ENCODE measurements at regions not wholly inside any gene's neighbourhood (a gene's known extent, or its start where the extent isn't known, plus 50 kb on each side); places are given as distances from the start of the nearest gene placed in this dataset.
"Not testable (repeated sequence)": the region's sequence is repeated elsewhere in the genome, so short reads cannot be mapped to it uniquely, and the experiment has no call there.

DNA sequence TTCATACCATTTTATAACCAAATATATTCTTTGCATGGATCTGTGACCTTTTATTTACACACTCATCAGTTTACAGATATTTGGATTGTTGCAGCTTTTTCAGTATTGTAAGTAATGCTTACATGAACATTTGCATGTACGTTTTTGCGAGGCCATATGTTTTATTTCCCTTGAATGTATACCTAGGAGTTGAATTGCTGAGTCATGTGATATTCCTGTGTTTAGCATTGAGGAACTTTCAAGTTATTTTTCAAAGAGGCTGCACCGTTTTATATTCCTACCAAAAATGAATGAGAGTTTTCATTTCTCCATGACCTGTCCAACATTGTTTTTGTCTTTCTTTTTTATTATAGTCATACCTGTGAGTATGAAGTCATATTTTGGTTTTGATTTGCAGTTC, 392.1 kb downstream of the CNTNAP4 start:
- H3K36me3 Mint-ChIP-seq (ENCODE audit: insufficient read depth in 2 of 2): no peaks in the 10 kb centered on the region
- no peaks in the 10 kb centered on the region for H3K27me3 Mint-ChIP-seq (ENCODE audit: low read depth)
- H3K27ac Mint-ChIP-seq: no peak overlapping the region
- ATAC-seq (replicated peaks in 1 of 2) (no peak), DNase-seq (no peak)
- no peak overlapping the region for H3K4me3 Mint-ChIP-seq
- H3K9me3 Mint-ChIP-seq: no peaks in the 10 kb centered on the region
- no peaks in the 10 kb centered on the region for H3K4me1 Mint-ChIP-seq (ENCODE audit: low read depth)

DNA sequence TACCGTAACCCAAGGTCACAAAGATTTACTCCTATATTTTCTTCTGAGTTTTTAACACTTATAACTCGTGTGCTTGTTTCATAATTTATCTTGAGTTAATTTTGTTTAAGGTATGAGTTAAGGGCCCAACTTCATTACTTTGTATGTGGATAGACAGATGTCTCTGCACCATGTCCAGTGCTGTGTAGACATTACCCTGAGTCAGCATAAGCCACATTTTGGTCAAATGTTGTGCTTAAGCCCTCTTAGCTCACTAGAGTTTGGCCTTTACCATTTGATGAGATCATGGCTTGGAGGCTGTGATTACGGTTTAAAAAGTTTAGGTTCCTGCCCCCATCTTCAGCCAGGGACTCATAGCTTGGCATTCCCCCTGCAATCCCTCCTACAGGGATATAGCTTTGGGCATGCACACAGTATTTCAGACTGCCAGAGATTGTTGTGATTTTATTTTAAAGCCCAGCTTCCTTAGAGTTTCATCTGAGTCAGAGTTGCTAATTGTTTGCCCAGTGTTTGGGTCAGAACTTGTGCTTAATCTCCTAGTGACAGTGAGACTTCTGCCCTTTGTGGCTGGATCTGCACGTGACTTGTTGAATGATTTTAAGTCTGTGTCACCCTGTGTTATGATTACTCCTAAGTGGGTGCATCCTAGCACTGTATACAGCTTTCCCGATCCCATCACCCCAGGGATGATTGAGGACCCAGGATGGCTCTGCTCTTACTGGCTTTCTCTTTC, 393.1 kb downstream of the CNTNAP4 start:
- H3K27me3 Mint-ChIP-seq (ENCODE audit: low read depth): no peaks in the 10 kb centered on the region
- H3K36me3 Mint-ChIP-seq (ENCODE audit: insufficient read depth in 2 of 2): no peaks in the 10 kb centered on the region
- DNase-seq (no peak), ATAC-seq (replicated peaks in 1 of 2) (no peak)
- H3K4me1 Mint-ChIP-seq (ENCODE audit: low read depth): no peaks in the 10 kb centered on the region
- no peak overlapping the region for H3K4me3 Mint-ChIP-seq
- H3K9me3 Mint-ChIP-seq: no peaks in the 10 kb centered on the region
- no peak overlapping the region for H3K27ac Mint-ChIP-seq

DNA sequence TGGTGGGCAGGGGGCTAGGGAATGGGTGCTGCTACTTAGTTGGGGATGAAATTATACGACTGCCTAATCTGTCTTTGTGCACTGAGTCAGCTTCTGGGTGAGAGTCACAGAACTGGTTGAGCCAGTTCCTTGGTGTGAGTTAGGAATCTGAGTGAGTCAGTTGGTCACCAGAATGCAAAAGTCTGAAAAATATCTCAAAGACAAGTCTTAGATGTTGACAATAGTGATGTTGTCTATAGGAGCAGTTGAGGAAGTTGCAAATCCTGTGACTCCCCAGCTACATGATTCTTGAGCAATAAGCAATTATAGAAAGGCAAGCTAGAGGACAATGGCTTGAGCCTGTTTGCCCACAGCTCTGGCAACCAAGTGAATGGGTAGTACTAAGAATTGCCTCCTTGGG, 399.2 kb downstream of the CNTNAP4 start:
- no peaks in the 10 kb centered on the region for H3K9me3 Mint-ChIP-seq

DNA sequence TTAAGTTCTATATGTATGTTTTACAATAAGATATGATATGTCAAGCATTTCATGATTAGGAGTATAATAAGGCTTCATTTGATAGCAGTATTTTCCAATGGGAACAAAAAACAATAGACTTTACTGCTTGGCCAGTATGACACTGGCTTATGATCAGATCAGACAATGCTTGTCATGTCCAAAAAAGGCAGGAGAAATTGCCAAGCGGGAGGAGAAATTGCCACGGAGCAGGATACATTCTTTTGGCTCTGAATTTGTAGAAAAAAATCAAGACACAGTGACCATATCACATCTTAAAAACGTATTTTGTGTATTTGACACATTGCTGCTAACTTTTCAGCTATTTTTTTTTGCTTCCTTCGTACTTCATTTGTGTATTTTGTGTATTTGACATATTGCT, 404.1 kb downstream of the CNTNAP4 start:
- DNase-seq: no peak
- no peak overlapping the region for H3K27ac Mint-ChIP-seq
- H3K9me3 Mint-ChIP-seq: peaks cover 2 to 3% of the 10 kb centered on the region in 2 donors
- H3K4me1 Mint-ChIP-seq (ENCODE audit: low read depth): no peaks in the 10 kb centered on the region
- no peaks in the 10 kb centered on the region for H3K27me3 Mint-ChIP-seq (ENCODE audit: low read depth)
- no peak for ATAC-seq (replicated peaks in 1 of 2)
- no peak overlapping the region for H3K4me3 Mint-ChIP-seq
- H3K36me3 Mint-ChIP-seq (ENCODE audit: insufficient read depth in 2 of 2): no peaks in the 10 kb centered on the region

More for the DNA sequence above, 399.2 kb downstream of the CNTNAP4 start:
- Mint-ChIP-seq H3K27me3 (ENCODE audit: low read depth) (no peaks in the 10 kb centered on the region), H3K36me3 (ENCODE audit: insufficient read depth in 2 of 2) (no peaks in the 10 kb centered on the region), H3K4me1 (ENCODE audit: low read depth) (no peaks in the 10 kb centered on the region), H3K27ac (no peak overlapping the region), H3K4me3 (no peak overlapping the region)
- ATAC-seq (replicated peaks in 1 of 2) (no peak), DNase-seq (no peak)

DNA sequence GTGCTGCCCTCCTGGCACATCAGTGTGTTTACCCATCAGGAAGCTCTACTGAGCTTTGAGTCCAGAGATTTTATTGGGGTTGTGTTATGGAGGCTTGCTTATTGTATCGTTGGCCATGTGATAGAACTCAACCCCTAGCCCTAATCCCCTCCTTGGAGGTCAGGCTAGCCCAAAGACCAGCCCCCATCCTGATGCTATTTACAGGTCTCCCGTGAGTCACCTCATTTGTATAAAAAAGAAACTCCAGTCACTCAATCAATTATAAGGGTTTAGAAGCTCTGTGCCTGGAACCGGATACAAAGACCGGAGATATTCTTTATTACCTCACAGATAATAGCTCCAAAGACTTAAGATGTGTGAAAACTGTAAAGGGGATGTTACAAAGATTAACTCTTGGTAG, 405.9 kb downstream of the CNTNAP4 start:
- Mint-ChIP-seq H3K4me3 (no peak overlapping the region), H3K27ac (no peak overlapping the region), H3K27me3 (ENCODE audit: low read depth) (no peaks in the 10 kb centered on the region), H3K4me1 (ENCODE audit: low read depth) (no peaks in the 10 kb centered on the region), H3K36me3 (ENCODE audit: insufficient read depth in 2 of 2) (no peaks in the 10 kb centered on the region), H3K9me3 (peaks cover 2 to 3% of the 10 kb centered on the region in 2 donors)
- ATAC-seq (replicated peaks in 1 of 2): no peak
- no peak for DNase-seq

DNA sequence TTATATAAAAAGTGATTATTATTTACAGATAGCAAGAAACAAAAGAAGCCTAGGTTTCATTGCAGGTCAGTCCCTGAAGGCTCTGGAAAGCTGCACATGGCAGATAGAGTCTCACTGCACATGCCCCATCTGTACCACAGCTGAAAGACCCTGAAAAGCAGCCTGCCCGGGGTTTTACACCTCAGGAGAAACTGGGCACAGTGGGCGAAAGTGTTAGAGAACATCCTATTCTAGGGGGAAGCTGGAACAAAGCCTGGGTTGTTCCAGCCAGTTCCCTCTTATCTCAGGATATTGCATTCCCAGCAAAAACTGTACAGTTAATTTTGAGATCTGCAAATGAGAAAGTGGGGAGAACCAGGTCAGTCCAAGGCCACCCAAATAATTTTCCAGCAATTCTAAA, 419.7 kb downstream of the CNTNAP4 start:
- no peak overlapping the region for H3K27ac Mint-ChIP-seq
- DNase-seq (no peak), ATAC-seq (replicated peaks in 1 of 2) (no peak)
- H3K4me1 Mint-ChIP-seq (ENCODE audit: low read depth): no peaks in the 10 kb centered on the region
- no peak overlapping the region for H3K4me3 Mint-ChIP-seq
- no peaks in the 10 kb centered on the region for H3K27me3 Mint-ChIP-seq (ENCODE audit: low read depth)
- H3K36me3 Mint-ChIP-seq (ENCODE audit: insufficient read depth in 2 of 2): no peaks in the 10 kb centered on the region
- H3K9me3 Mint-ChIP-seq: peaks cover 7 to 9% of the 10 kb centered on the region in 2 donors

DNA sequence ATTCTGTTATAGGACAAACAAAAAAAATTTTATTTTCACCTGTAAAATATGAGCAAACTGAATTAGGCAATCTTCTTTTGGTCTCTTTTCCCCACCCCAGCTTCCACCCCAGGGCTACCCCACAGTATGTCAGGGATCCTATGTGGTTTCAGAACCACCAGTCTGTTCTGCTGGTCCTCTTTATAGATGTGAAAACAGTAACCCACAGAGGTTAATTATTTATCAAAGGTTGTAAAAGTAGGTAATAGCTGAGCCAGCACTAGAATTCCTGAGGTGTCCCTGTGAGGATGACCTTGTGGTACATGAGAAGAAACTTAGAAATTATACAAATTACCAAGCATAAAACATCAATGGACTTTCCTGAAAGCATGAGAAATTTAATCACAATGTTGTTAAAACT, 428.7 kb downstream of the CNTNAP4 start:
- no peak for ATAC-seq (replicated peaks in 1 of 2)
- DNase-seq: no peak
- H3K27me3 Mint-ChIP-seq (ENCODE audit: low read depth): no peaks in the 10 kb centered on the region
- H3K27ac Mint-ChIP-seq: no peak overlapping the region
- H3K9me3 Mint-ChIP-seq: peaks cover 3 to 5% of the 10 kb centered on the region in 2 donors
- H3K4me3 Mint-ChIP-seq: no peak overlapping the region
- H3K4me1 Mint-ChIP-seq (ENCODE audit: low read depth): no peaks in the 10 kb centered on the region
- H3K36me3 Mint-ChIP-seq (ENCODE audit: insufficient read depth in 2 of 2): no peaks in the 10 kb centered on the region

DNA sequence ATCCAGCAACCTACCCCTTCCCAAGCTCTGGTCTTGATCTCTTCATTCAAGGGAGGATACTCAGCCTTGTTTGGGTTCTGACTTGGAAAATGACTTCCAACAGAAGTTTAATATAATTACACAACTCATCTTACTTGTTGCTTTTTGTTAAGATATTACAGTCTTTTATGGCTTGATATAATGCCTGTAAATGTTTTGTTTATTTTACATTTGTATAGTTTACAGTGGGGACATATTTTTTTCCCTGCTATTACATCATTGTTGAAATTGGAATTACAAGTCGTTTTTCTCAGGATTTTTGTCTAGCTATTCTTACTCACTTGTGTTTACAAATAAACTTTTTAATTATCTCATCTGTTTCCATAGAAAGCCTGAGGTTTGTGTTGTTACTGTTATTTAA, 436.0 kb downstream of the CNTNAP4 start:
- ATAC-seq (replicated peaks in 1 of 2): no peak
- Mint-ChIP-seq H3K4me3 (no peak overlapping the region), H3K4me1 (ENCODE audit: low read depth) (no peaks in the 10 kb centered on the region), H3K27me3 (ENCODE audit: low read depth) (no peaks in the 10 kb centered on the region), H3K27ac (no peak overlapping the region), H3K9me3 (peaks cover 2 to 4% of the 10 kb centered on the region in 2 donors), H3K36me3 (ENCODE audit: insufficient read depth in 2 of 2) (peaks cover 0 to 3% of the 10 kb centered on the region in 2 donors)
- DNase-seq: no peak

DNA sequence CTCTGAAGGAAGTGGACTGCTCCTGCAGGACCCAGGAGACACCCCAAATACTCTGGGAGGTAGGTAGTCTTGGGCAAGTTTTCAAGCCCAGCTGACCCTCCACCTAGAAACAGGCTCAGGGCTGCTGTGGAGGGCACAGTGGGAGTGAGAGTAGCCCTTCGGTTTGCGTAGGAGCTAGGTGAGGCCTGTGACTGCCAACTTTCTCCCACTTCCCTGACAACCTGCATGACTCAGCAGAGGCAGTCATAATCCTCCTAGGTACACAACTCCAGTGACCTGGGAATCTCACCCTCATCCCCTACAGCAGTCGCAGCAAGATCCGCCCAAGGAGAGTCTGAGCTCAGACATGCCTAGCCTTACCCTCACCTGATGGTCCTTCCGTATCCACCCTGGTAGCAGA, 439.1 kb downstream of the CNTNAP4 start:
- H3K27me3 Mint-ChIP-seq (ENCODE audit: low read depth); ATAC-seq (replicated peaks in 1 of 2); H3K9me3 Mint-ChIP-seq; H3K4me3 Mint-ChIP-seq; DNase-seq; H3K36me3 Mint-ChIP-seq (ENCODE audit: insufficient read depth in 2 of 2); H3K27ac Mint-ChIP-seq; H3K4me1 Mint-ChIP-seq (ENCODE audit: low read depth): not testable (repeated sequence)

DNA sequence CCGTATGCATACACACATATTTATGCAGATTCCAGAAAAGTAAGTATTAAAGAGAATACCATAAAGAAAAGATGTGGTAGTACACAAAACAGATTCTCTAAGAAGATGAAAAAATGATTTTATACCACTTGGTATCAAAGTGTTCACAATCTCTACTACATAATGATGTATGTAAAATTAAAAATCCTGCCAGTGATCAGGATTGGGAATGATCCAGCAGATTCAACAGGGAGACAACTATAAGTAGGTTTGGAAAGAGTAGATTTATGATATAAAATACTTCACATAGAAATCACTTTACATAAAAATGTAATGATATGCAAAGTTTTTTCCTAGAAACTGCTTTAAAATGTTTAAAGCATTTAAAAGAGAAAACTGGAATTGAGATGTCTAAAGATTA, 447.0 kb downstream of the CNTNAP4 start:
- H3K27me3 Mint-ChIP-seq (ENCODE audit: low read depth): no peaks in the 10 kb centered on the region
- no peaks in the 10 kb centered on the region for H3K36me3 Mint-ChIP-seq (ENCODE audit: insufficient read depth in 2 of 2)
- ATAC-seq (replicated peaks in 1 of 2) (no peak), DNase-seq (no peak)
- H3K4me3 Mint-ChIP-seq: no peak overlapping the region
- no peak overlapping the region for H3K27ac Mint-ChIP-seq
- peaks cover 0 to 3% of the 10 kb centered on the region in 2 donors for H3K9me3 Mint-ChIP-seq
- no peaks in the 10 kb centered on the region for H3K4me1 Mint-ChIP-seq (ENCODE audit: low read depth)

DNA sequence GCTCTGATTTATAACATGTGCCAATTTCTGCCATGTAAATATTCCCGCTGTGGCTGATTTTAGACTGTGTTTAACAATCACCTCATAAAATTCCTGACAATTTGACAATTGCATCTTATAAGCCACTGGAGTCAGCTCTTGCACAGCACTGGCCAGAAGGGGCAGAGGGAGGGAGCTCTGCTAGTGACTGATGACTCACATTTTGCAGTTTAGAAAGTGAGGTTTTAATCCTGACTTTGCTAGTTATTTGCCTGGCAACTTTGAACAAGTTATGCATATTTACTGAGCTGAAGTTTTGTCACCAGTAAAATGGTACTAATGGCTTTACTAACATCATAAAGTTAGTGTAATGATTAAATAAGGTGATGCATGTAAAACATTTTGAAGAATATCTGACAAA, 452.3 kb downstream of the CNTNAP4 start:
- H3K27me3 Mint-ChIP-seq (ENCODE audit: low read depth): no peaks in the 10 kb centered on the region
- DNase-seq (no peak), ATAC-seq (replicated peaks in 1 of 2) (no peak)
- H3K9me3 Mint-ChIP-seq: peaks cover 4 to 5% of the 10 kb centered on the region in 2 donors
- no peaks in the 10 kb centered on the region for H3K36me3 Mint-ChIP-seq (ENCODE audit: insufficient read depth in 2 of 2)
- no peaks in the 10 kb centered on the region for H3K4me1 Mint-ChIP-seq (ENCODE audit: low read depth)
- H3K4me3 Mint-ChIP-seq: no peak overlapping the region
- H3K27ac Mint-ChIP-seq: no peak overlapping the region

DNA sequence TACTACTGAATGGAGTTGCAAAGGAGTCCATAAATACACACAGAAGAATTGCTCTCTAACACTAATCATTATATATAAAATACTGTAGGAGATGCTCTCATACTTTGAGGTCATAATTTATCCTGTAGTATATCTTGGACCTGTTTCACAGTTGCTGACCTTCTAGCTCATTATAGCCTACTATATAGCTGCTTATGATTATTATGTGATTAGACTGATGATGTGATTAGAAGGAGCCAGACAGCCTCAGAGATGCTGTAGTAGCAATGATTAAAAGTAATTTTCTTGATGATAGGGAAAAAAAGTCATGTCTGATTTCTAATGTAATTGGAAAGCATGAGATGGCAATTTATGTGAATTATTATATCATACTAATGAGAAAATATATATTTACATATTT, 455.7 kb downstream of the CNTNAP4 start:
- Mint-ChIP-seq H3K4me3 (no peak overlapping the region), H3K9me3 (peaks cover 3 to 4% of the 10 kb centered on the region in 2 donors), H3K27ac (no peak overlapping the region), H3K36me3 (ENCODE audit: insufficient read depth in 2 of 2) (no peaks in the 10 kb centered on the region), H3K27me3 (ENCODE audit: low read depth) (no peaks in the 10 kb centered on the region), H3K4me1 (ENCODE audit: low read depth) (no peaks in the 10 kb centered on the region)
- no peak for DNase-seq
- no peak for ATAC-seq (replicated peaks in 1 of 2)

DNA sequence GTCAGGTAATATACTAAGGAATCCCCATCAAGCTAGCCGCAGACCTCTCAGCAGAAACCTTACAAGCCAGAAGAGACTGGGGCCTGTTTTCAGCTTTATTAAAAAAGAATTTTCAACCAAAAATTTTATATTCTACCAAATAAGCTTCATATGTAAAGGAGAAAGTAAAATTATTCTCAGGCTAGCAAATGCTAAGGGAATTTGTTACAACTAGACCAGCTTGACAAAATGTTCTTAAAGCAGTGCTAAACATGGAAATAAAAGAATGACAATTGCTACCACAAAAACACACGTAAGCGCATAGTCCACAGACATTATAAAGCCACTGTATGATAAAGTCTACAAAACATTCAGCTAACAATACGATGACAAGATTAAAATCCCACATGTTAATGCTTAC, 449.4 kb upstream of the MON1B start:
- H3K27ac Mint-ChIP-seq: no peak overlapping the region
- H3K36me3 Mint-ChIP-seq (ENCODE audit: insufficient read depth in 2 of 2): peaks cover 2 to 9% of the 10 kb centered on the region in 2 donors
- no peaks in the 10 kb centered on the region for H3K27me3 Mint-ChIP-seq (ENCODE audit: low read depth)
- no peak overlapping the region for H3K4me3 Mint-ChIP-seq
- DNase-seq (no peak), ATAC-seq (replicated peaks in 1 of 2) (no peak)
- peaks cover 9 to 16% of the 10 kb centered on the region in 2 donors for H3K9me3 Mint-ChIP-seq
- H3K4me1 Mint-ChIP-seq (ENCODE audit: low read depth): no peaks in the 10 kb centered on the region

Measured in activated T-cell treated with anti-CD3 and anti-CD28 coated beads, Interleukin-2, amount 50 U/mL, for 72 hours (primary cell).